ENCODE measurements at regions not wholly inside any gene's neighbourhood (a gene's known extent, or its start where the extent isn't known, plus 50 kb on each side); places are given as distances from the start of the nearest gene placed in this dataset.

GRCh38 chr10:4517746-4518145, 308.3 kb upstream of the AKR1E2 start:
- TF ChIP-seq TCF12 (IDR thresholded peaks at IDR 0.05; ENCODE audit: low read depth) (no peak), RAD21 (IDR thresholded peaks at IDR 0.05; ENCODE audit: low read depth) (no peak), YY1 (IDR thresholded peaks at IDR 0.05; ENCODE audit: low read depth) (no peak), EGR1 (IDR thresholded peaks at IDR 0.05) (no peak), CREB1 (IDR thresholded peaks at IDR 0.05; ENCODE audit: low read depth) (no peak), FOXM1 (IDR thresholded peaks at IDR 0.05; ENCODE audit: borderline replicate concordance, low read depth) (no peak), USF1 (IDR thresholded peaks at IDR 0.05) (no peak), ZBTB7A (IDR thresholded peaks at IDR 0.05; ENCODE audit: low read depth) (no peak), MAX (IDR thresholded peaks at IDR 0.05) (no peak), TEAD4 (IDR thresholded peaks at IDR 0.05) (no peak), NFIC (IDR thresholded peaks at IDR 0.05) (no peak), EP300 (IDR thresholded peaks at IDR 0.05; ENCODE audit: borderline replicate concordance) (no peak), CEBPB (IDR thresholded peaks at IDR 0.05) (no peak), REST (IDR thresholded peaks at IDR 0.05; ENCODE audit: low read depth) (no peak), TAF1 (IDR thresholded peaks at IDR 0.05; ENCODE audit: low read depth) (no peak)

- TF ChIP-seq TEAD4 (IDR thresholded peaks at IDR 0.05): no peak
- TF ChIP-seq CEBPB (IDR thresholded peaks at IDR 0.05): no peak
- no peak for TF ChIP-seq USF1 (IDR thresholded peaks at IDR 0.05)
- TF ChIP-seq REST (IDR thresholded peaks at IDR 0.05; ENCODE audit: low read depth): no peak
- TF ChIP-seq EGR1 (IDR thresholded peaks at IDR 0.05): no peak
- no peak for TF ChIP-seq EP300 (IDR thresholded peaks at IDR 0.05; ENCODE audit: borderline replicate concordance)
Measured at GRCh38 chr10:4515721-4516120, 310.3 kb upstream of the AKR1E2 start.

GRCh38 chr10:4514445-4515108, 311.4 kb upstream of the AKR1E2 start:
- TF ChIP-seq EP300 (IDR thresholded peaks at IDR 0.05; ENCODE audit: borderline replicate concordance) (no peak), EGR1 (IDR thresholded peaks at IDR 0.05) (no peak), REST (IDR thresholded peaks at IDR 0.05; ENCODE audit: low read depth) (no peak), FOXM1 (IDR thresholded peaks at IDR 0.05; ENCODE audit: borderline replicate concordance, low read depth) (no peak), USF1 (IDR thresholded peaks at IDR 0.05) (no peak)

- TF ChIP-seq TAF1 (IDR thresholded peaks at IDR 0.05; ENCODE audit: low read depth) (no peak), RAD21 (IDR thresholded peaks at IDR 0.05; ENCODE audit: low read depth) (peak; percentile 82)
Measured at GRCh38 chr10:4512671-4513240, 313.3 kb upstream of the AKR1E2 start.

GRCh38 chr10:4512196-4512595, 313.8 kb upstream of the AKR1E2 start:
- TF ChIP-seq YY1 (IDR thresholded peaks at IDR 0.05; ENCODE audit: low read depth) (no peak), MAX (IDR thresholded peaks at IDR 0.05) (no peak), TCF12 (IDR thresholded peaks at IDR 0.05; ENCODE audit: low read depth) (no peak), RAD21 (IDR thresholded peaks at IDR 0.05; ENCODE audit: low read depth) (no peak), TEAD4 (IDR thresholded peaks at IDR 0.05) (no peak), NFIC (IDR thresholded peaks at IDR 0.05) (no peak), USF1 (IDR thresholded peaks at IDR 0.05) (no peak)

Measured in Ishikawa (cell line).